Tibial artery (tissue), 4 donors: ENCODE measurements at regions not wholly inside any gene's neighbourhood (a gene's known extent, or its start where the extent isn't known, plus 50 kb on each side); places are given as distances from the start of the nearest gene placed in this dataset.

Experiments used
- DNase-seq, 2 donors: peaks; one replicate each; pipeline ENCODE4 v3.0.0-alpha.2; 2019
- H3K27ac ChIP-seq, 2 donors: fragments of 200-600 bp; sonication (generic) in 1 of 2; 1 replicate in 1 of 2; 2 replicates in 1 of 2; pipeline ENCODE4 v1.5.1; 2018 to 2019; ENCODE audit warnings: mild to moderate bottlenecking in 1 of 2
- H3K27me3 ChIP-seq, 2 donors: fragments of 200-600 bp; sonication (generic) in 1 of 2; one replicate each; pipeline versions ENCODE4 v1.5.1 to v1.6.0; 2016 to 2019
- H3K36me3 ChIP-seq, 3 donors: fragments of 200-600 bp; sonication (generic) in 2 of 3; one replicate each; pipeline ENCODE4 v1.5.1; 2016 to 2019; ENCODE audit warnings: mild to moderate bottlenecking in 2 of 3
- H3K4me1 ChIP-seq, 4 donors: fragments of 200-600 bp; sonication (generic) in 2 of 4; 1 replicate in 3 of 4; 2 replicates in 1 of 4; pipeline ENCODE4 v1.5.1; 2016 to 2019
- H3K4me3 ChIP-seq, 2 donors: fragments of 200-600 bp; sonication (generic) in 1 of 2; 1 replicate in 1 of 2; 2 replicates in 1 of 2; pipeline ENCODE4 v1.5.1; 2018 to 2019; ENCODE audit warnings: mild to moderate bottlenecking in 2 of 2
- H3K9me3 ChIP-seq, 3 donors: fragments of 200-600 bp; sonication (generic) in 1 of 3; one replicate each; pipeline ENCODE4 v1.5.1; 2016 to 2019
- intact Hi-C: fragments of 100-400 bp; cut with DNase I; formaldehyde crosslinking; loops from one replicate; pipeline ENCODE4 v1.15.0; 2023; ENCODE audit warnings: low total_unique reads
- TF ChIP-seq, protein P1 (sequence below), 2 experiments: fragments of 200-600 bp in 1 of 2; fragments of 450-650 bp in 1 of 2; IDR thresholded peaks; one replicate each; pipeline ENCODE4 v1.5.1; 2017 to 2019; ENCODE audit warnings: antibody characterized with exemption in 2 of 2, mild to moderate bottlenecking in 1 of 2, moderate library complexity in 1 of 2

DNA sequence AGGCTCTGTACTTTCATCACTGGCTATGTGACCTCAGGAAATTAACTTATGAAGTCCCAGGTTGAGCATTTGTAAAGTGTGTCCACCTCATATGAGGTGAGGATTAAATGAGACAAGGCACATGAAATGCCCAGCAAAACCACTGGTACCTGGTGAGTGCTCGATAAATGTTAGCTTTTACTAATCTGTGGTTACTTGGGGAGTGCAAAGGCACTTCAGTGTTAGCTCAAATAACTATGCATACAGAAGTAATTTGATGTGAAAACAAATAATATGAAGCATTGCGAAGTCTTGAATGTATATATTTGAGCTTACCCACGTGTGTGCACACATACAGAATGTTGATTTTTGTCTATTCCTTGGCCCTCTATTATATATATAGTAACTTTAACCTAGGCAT is 186.3 kb upstream of the TLL1 start:
- TF ChIP-seq, protein P1, sequence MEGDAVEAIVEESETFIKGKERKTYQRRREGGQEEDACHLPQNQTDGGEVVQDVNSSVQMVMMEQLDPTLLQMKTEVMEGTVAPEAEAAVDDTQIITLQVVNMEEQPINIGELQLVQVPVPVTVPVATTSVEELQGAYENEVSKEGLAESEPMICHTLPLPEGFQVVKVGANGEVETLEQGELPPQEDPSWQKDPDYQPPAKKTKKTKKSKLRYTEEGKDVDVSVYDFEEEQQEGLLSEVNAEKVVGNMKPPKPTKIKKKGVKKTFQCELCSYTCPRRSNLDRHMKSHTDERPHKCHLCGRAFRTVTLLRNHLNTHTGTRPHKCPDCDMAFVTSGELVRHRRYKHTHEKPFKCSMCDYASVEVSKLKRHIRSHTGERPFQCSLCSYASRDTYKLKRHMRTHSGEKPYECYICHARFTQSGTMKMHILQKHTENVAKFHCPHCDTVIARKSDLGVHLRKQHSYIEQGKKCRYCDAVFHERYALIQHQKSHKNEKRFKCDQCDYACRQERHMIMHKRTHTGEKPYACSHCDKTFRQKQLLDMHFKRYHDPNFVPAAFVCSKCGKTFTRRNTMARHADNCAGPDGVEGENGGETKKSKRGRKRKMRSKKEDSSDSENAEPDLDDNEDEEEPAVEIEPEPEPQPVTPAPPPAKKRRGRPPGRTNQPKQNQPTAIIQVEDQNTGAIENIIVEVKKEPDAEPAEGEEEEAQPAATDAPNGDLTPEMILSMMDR (IDR thresholded peaks at IDR 0.05), result no peak
- no peaks in the 10 kb centered on the region for H3K27me3 ChIP-seq
- no peak overlapping the region for H3K4me3 ChIP-seq
- no peaks in the 10 kb centered on the region for H3K36me3 ChIP-seq
- no peak for DNase-seq
- H3K27ac ChIP-seq, result no peak overlapping the region
- no peaks in the 10 kb centered on the region for H3K4me1 ChIP-seq
- H3K9me3 ChIP-seq, result no peaks in the 10 kb centered on the region
- intact Hi-C loops, result no loop called here

- H3K4me1 ChIP-seq, result no peaks in the 10 kb centered on the region
- intact Hi-C loops, result no loop called here
- TF ChIP-seq, protein P1 (IDR thresholded peaks at IDR 0.05), result no peak
- H3K36me3 ChIP-seq, result no peaks in the 10 kb centered on the region
- no peak overlapping the region for H3K27ac ChIP-seq
- no peaks in the 10 kb centered on the region for H3K27me3 ChIP-seq
- no peak overlapping the region for H3K4me3 ChIP-seq
- no peaks in the 10 kb centered on the region for H3K9me3 ChIP-seq
- DNase-seq, result no peak
Observed at GRCh38 chr4:165689159-165689558, 183.9 kb upstream of the TLL1 start.

- TF ChIP-seq, protein P1 (IDR thresholded peaks at IDR 0.05), result no peak
- H3K4me3 ChIP-seq, result no peak overlapping the region
- DNase-seq, result no peak
- no peak overlapping the region for H3K27ac ChIP-seq
- H3K4me1 ChIP-seq, result no peaks in the 10 kb centered on the region
- intact Hi-C loops, result no loop called here
- no peaks in the 10 kb centered on the region for H3K27me3 ChIP-seq
- H3K9me3 ChIP-seq, result no peaks in the 10 kb centered on the region
- H3K36me3 ChIP-seq, result no peaks in the 10 kb centered on the region
Observed at GRCh38 chr4:165692082-165692481, 181.0 kb upstream of the TLL1 start.

DNA sequence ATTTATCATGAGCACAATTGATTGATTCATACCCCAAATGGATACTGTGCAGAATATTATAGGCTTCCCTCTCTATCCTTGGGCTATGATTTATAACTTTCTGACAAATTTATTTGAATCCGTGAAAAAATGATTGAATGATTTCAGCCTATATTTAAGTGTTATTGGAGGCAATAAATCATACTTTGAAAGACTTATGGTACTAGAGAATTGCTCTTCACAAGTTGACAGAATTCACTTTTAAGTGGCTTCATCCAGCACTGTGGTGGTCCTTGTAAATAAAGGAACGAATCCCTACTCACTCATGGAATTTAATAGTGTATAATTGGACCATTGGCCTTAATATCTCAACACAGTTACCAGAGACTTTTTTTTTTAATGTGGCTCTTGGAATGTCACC is 174.8 kb upstream of the TLL1 start:
- DNase-seq, result no peak
- TF ChIP-seq, protein P1 (IDR thresholded peaks at IDR 0.05), result no peak
- H3K27ac ChIP-seq, result no peak overlapping the region
- H3K4me1 ChIP-seq, result no peaks in the 10 kb centered on the region
- no peaks in the 10 kb centered on the region for H3K36me3 ChIP-seq
- H3K4me3 ChIP-seq, result no peak overlapping the region
- intact Hi-C loops, result no loop called here
- H3K27me3 ChIP-seq, result no peaks in the 10 kb centered on the region
- no peaks in the 10 kb centered on the region for H3K9me3 ChIP-seq

DNA sequence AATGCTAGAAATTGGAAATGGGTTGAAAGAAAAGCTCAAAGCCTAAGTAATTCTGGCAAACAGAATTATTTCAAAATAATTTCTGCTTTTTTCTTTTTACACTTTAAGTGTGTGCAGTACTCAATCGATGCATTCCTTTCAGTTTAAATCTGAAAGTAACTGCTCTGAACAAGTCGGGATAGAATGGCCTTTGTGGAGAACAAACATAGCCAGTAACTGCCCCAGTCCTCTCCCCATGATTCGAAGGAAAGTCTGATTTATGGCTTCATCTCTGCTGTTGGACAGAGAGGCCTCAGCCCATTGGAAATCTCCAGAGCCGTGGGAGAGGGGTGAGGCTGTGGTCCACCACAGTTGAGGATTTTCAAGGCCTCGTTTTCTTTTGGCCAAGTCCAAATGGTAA is 174.0 kb upstream of the TLL1 start:
- intact Hi-C loops, result no loop called here
- TF ChIP-seq, protein P1 (IDR thresholded peaks at IDR 0.05), result no peak
- Histone ChIP-seq H3K36me3 (no peaks in the 10 kb centered on the region), H3K4me1 (no peaks in the 10 kb centered on the region), H3K9me3 (no peaks in the 10 kb centered on the region), H3K4me3 (no peak overlapping the region), H3K27ac (no peak overlapping the region), H3K27me3 (no peaks in the 10 kb centered on the region)
- no peak for DNase-seq

DNA sequence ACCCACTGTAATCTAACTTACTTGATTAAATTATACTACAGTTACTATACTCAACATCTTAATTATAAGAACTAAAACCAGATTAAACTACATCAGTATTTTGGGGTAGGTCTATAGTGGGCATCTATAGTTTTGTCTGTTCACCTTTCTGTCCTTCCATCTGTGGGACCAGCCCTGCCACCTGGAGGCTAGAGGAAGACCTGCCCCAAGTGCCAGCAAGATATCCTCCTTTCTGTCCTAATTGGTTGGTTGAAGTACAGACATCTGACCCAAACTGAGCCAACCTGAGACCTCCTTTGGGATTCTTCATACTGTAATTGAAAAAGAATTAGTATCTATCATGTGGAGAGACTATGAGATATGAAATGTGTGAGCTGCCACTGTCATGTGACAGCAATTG is 172.2 kb upstream of the TLL1 start:
- Histone ChIP-seq H3K27me3 (no peaks in the 10 kb centered on the region), H3K36me3 (no peaks in the 10 kb centered on the region), H3K27ac (no peak overlapping the region), H3K4me1 (no peaks in the 10 kb centered on the region), H3K4me3 (no peak overlapping the region), H3K9me3 (no peaks in the 10 kb centered on the region)
- intact Hi-C loops, result no loop called here
- DNase-seq, result no peak
- TF ChIP-seq, protein P1 (IDR thresholded peaks at IDR 0.05), result no peak
